OCI-LY1 (cell line): ENCODE measurements at regions not wholly inside any gene's neighbourhood (a gene's known extent, or its start where the extent isn't known, plus 50 kb on each side); places are given as distances from the start of the nearest gene placed in this dataset.

Experiments used
- H2AFZ ChIP-seq: fragments of 200-600 bp; sonication (generic), shearing (Covaris generic); 2 replicates; pipeline ENCODE4 v1.6.0; 2014; ENCODE audit warnings: antibody characterized with exemption, mild to moderate bottlenecking, low read length
- H3F3A ChIP-seq: fragments of 200-600 bp; sonication (generic), shearing (Covaris generic); 2 replicates; pipeline ENCODE4 v1.6.0; 2014; ENCODE audit warnings: mild to moderate bottlenecking, antibody characterized with exemption, low read length, moderate library complexity; ENCODE audit not compliant: insufficient read depth
- H3K27ac ChIP-seq: fragments of 200-600 bp; sonication (generic); 2 replicates; pipeline ENCODE4 v1.5.1; 2014; ENCODE audit warnings: low read length, mixed run types, mild to moderate bottlenecking, low read depth; ENCODE audit not compliant: poor library complexity, severe bottlenecking
- H3K27me3 ChIP-seq: fragments of 200-600 bp; sonication (generic); 2 replicates; pipeline ENCODE4 v1.6.0; 2014; ENCODE audit warnings: antibody characterized with exemption, mild to moderate bottlenecking, low read length, moderate library complexity; ENCODE audit not compliant: insufficient read depth
- H3K36me3 ChIP-seq: fragments of 200-600 bp; sonication (generic); 2 replicates; pipeline ENCODE4 v1.6.1; 2014; ENCODE audit warnings: mild to moderate bottlenecking, antibody characterized with exemption, low read length, moderate library complexity, mixed read lengths; ENCODE audit not compliant: insufficient read depth
- H3K4me1 ChIP-seq: fragments of 200-600 bp; sonication (generic); 2 replicates; pipeline ENCODE4 v1.5.1; 2014; ENCODE audit warnings: mild to moderate bottlenecking, low read length, moderate library complexity; ENCODE audit not compliant: insufficient read depth, severe bottlenecking
- H3K4me2 ChIP-seq: fragments of 200-600 bp; sonication (generic), shearing (Covaris generic); 2 replicates; pipeline ENCODE4 v1.6.1; 2014; ENCODE audit warnings: low read length
- H3K4me3 ChIP-seq: fragments of 200-600 bp; sonication (generic); 2 replicates; pipeline ENCODE4 v1.5.1; 2014; ENCODE audit warnings: low read length, low read depth, mild to moderate bottlenecking, mixed read lengths; ENCODE audit not compliant: poor library complexity, severe bottlenecking
- H3K79me2 ChIP-seq: fragments of 200-600 bp; shearing (Covaris generic); 2 replicates; pipeline ENCODE4 v1.6.1; 2016; ENCODE audit warnings: mixed run types, low read length, mixed read lengths; ENCODE audit not compliant: insufficient read depth
- H3K9ac ChIP-seq: fragments of 200-600 bp; sonication (generic), shearing (Covaris generic); 2 replicates; pipeline ENCODE4 v1.6.1; 2014; ENCODE audit warnings: mild to moderate bottlenecking, low read length, mixed read lengths
- H3K9me2 ChIP-seq: fragments of 200-600 bp; sonication (generic), shearing (Covaris generic); 2 replicates; pipeline ENCODE4 v1.6.1; 2014; ENCODE audit warnings: low read depth, mild to moderate bottlenecking, low read length, mixed read lengths
- H3K9me3 ChIP-seq: fragments of 200-600 bp; shearing (Covaris generic); 2 replicates; pipeline ENCODE4 v1.6.1; 2014; ENCODE audit warnings: low read length, mixed read lengths
- H4K20me1 ChIP-seq: fragments of 200-600 bp; sonication (generic), shearing (Covaris generic); 2 replicates; pipeline ENCODE4 v1.6.0; 2016; ENCODE audit warnings: mild to moderate bottlenecking, low read length; ENCODE audit not compliant: insufficient read depth
- EZH2 ChIP-seq: fragments of 200-600 bp; sonication (generic), shearing (Covaris generic); IDR thresholded peaks from 2 replicates; pipeline ENCODE4 v1.8.0; 2017; ENCODE audit warnings: borderline replicate concordance, mixed run types, mild to moderate bottlenecking, antibody characterized with exemption, low read length, moderate library complexity, mixed read lengths
- TF ChIP-seq, protein P1 (sequence below): fragments of 200-600 bp; sonication (generic), shearing (Covaris generic); IDR thresholded peaks from 2 replicates; pipeline ENCODE4 v1.5.1; 2017; ENCODE audit warnings: mild to moderate bottlenecking, antibody characterized with exemption, low read length, moderate library complexity, mixed read lengths

DNA sequence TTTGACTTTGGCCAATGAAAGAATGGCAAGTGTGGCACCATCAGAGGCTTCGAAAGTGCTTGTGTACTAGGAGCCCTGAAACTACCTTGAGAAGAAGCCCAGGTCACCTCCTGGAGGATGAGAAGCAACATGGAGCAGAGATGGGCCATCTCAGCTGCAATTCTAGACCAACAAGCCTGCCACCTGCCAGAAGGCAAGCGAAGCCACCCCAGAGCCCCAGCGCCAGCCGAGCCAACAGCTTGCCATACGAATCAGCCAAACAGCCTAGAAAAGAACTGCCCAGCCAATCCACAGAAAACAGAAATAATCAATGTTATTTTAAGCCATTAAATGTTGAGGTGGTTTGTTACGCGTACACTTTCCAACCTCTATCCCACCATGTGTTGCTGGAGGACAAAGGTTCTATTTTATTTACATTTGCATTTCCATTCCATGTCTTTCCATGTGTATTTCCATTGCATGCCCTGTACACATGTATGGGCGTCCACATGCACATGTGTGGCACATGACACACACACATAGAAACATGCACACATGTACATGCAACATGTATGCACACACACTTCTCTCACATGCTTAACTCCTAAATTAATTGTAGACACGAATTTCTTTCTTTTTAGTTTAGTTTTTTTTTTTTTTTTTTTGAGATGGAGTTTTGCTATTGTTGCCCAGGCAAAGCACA, 144.3 kb upstream of the TNRC6C start:
- TF ChIP-seq EZH2, result no peak
- TF ChIP-seq, protein P1, sequence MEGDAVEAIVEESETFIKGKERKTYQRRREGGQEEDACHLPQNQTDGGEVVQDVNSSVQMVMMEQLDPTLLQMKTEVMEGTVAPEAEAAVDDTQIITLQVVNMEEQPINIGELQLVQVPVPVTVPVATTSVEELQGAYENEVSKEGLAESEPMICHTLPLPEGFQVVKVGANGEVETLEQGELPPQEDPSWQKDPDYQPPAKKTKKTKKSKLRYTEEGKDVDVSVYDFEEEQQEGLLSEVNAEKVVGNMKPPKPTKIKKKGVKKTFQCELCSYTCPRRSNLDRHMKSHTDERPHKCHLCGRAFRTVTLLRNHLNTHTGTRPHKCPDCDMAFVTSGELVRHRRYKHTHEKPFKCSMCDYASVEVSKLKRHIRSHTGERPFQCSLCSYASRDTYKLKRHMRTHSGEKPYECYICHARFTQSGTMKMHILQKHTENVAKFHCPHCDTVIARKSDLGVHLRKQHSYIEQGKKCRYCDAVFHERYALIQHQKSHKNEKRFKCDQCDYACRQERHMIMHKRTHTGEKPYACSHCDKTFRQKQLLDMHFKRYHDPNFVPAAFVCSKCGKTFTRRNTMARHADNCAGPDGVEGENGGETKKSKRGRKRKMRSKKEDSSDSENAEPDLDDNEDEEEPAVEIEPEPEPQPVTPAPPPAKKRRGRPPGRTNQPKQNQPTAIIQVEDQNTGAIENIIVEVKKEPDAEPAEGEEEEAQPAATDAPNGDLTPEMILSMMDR, result no peak
- H3K4me3 ChIP-seq, result no peak overlapping the region
- no peaks in the 10 kb centered on the region for H3K9me2 ChIP-seq
- no peaks in the 10 kb centered on the region for H3K79me2 ChIP-seq
- H3K27ac ChIP-seq, result no peak overlapping the region
- no peaks in the 10 kb centered on the region for H3F3A ChIP-seq
- peaks cover 13% of the 10 kb centered on the region; the same call in 1 of the 2 replicates for H3K27me3 ChIP-seq
- no peak overlapping the region for H3K9ac ChIP-seq
- H4K20me1 ChIP-seq, result no peaks in the 10 kb centered on the region
- H3K4me2 ChIP-seq, result no peak overlapping the region
- H2AFZ ChIP-seq, result no peak overlapping the region
- no peaks in the 10 kb centered on the region for H3K36me3 ChIP-seq
- H3K9me3 ChIP-seq, result no peaks in the 10 kb centered on the region
- no peaks in the 10 kb centered on the region for H3K4me1 ChIP-seq

DNA sequence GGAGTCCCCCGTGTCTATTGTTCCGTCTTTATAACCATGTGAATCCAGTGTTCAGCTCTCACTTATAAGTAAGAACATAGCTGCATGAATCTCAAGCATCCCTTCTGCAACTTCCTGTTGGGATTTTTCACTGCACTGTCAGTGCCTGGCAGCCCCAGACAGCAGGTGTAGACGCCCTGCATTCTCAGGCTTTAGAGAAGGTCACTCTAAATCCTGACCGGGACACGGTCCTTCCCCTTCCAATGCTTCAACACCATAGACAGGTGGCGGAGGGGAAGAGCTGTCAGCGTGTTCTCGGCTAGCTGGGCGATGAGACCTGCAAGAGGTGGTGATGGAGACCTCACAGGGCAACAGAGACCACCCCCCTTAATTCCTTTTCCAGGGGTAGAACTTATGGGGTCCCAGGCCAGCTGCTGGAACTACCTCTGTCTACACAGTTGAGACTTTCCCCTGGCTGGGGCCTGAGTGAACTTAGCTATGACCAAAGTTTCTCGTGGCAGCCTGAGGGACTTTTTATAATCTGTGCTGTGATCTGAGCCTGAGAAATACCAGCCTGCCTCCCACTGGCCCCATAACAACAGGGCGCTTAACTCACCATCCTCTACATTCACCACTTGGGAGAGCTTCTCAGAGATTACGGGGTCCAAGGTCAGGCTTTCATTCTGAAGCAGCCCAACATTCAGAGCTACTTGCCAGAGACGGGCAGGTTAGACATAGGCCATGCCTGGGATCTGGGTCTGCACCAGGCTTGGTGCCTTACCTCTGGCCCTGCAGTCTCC, 143.2 kb upstream of the TNRC6C start:
- H3K9me2 ChIP-seq, result no peaks in the 10 kb centered on the region
- H4K20me1 ChIP-seq, result no peaks in the 10 kb centered on the region
- no peak overlapping the region for H3K27ac ChIP-seq
- no peak overlapping the region for H3K9ac ChIP-seq
- H3K4me1 ChIP-seq, result no peaks in the 10 kb centered on the region
- H3K27me3 ChIP-seq, result peaks cover 13% of the 10 kb centered on the region; the same call in 1 of the 2 replicates
- H3K79me2 ChIP-seq, result no peaks in the 10 kb centered on the region
- no peak overlapping the region for H2AFZ ChIP-seq
- no peaks in the 10 kb centered on the region for H3F3A ChIP-seq
- H3K9me3 ChIP-seq, result no peaks in the 10 kb centered on the region
- no peaks in the 10 kb centered on the region for H3K36me3 ChIP-seq
- no peak overlapping the region for H3K4me2 ChIP-seq
- no peak overlapping the region for H3K4me3 ChIP-seq
- no peak for TF ChIP-seq EZH2
- TF ChIP-seq, protein P1, result no peak

DNA sequence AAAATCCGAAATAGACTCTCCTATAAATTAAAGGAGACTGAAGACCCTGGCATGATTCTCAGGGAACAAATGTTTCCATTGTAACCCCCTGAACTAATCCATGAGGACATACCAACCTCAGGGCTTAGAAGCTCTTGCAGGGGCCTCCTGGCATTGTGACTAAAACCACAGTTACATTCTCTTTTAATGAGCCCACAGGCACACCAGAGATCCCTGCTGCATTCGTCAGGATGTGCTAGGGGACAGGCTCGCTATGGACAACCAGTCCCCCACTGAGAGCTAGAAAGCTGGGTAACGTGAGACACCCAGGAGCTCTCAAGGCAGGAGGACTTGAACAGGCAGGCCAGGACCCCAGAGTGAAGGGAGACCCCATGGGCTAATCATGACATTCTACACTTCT, 140.6 kb upstream of the TNRC6C start:
- Histone ChIP-seq H3K27ac (no peak overlapping the region), H3K79me2 (no peaks in the 10 kb centered on the region), H3K4me1 (no peaks in the 10 kb centered on the region), H2AFZ (no peak overlapping the region), H3K27me3 (0 out of 2 replicates have a peak, but pooled peaks cover 10% of the 10 kb centered on the region), H3K4me2 (no peak overlapping the region), H3F3A (no peaks in the 10 kb centered on the region), H3K9me3 (no peaks in the 10 kb centered on the region), H3K9me2 (no peaks in the 10 kb centered on the region), H3K36me3 (no peaks in the 10 kb centered on the region), H3K4me3 (no peak overlapping the region), H3K9ac (no peak overlapping the region), H4K20me1 (no peaks in the 10 kb centered on the region)
- TF ChIP-seq, protein P1, result no peak
- TF ChIP-seq EZH2, result no peak
